ENCODE measurements at regions not wholly inside any gene's neighbourhood (a gene's known extent, or its start where the extent isn't known, plus 50 kb on each side); places are given as distances from the start of the nearest gene placed in this dataset.
A peak's percentile ranks its signal among the peaks of the same experiment; 100 is the strongest.

DNA sequence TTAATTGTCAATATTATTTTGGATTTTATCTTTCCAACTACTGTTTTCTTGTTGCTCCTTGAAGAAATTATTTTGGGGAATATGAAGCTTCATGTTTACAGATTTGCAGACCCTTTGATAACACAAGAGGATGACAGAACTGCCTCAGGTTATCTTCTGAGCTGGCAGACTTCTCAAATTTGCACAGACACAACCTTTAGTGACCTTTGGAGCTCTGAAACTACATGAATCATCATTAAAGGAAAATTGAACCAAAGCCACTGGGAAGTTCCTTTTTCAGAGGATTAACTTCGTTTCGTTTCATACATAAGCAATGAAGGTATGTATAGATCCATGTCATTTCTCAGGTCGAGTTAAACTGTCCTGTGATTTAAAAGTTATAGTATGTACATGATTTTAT is 85.9 kb downstream of the FBXO5 start:
- no peak overlapping the region for H3K4me3 ChIP-seq (ENCODE audit: low read depth, low read length, poor library complexity, severe bottlenecking)
- H3K9me3 ChIP-seq (ENCODE audit: low read depth, low read length, poor library complexity, severe bottlenecking) = no peaks in the 10 kb centered on the region
- no peaks in the 10 kb centered on the region for H3K36me3 ChIP-seq (ENCODE audit: insufficient read depth, low read length, poor library complexity, severe bottlenecking)
- BruUV-seq (replicated peaks) = no TSS peak
- CTCF ChIA-PET = no interaction called here
- H3K27ac ChIP-seq (ENCODE audit: low read depth, low read length, poor library complexity, severe bottlenecking) = no peak overlapping the region
- intact Hi-C loops (cut with micrococcal nuclease; ENCODE audit: unreplicated experiment) = loop anchor here (2.0 to 5.0 kb wide), 3 partner anchors 35 to 150 kb away; no protein-coding TSS in a partner anchor
- TF ChIP-seq, protein P1, sequence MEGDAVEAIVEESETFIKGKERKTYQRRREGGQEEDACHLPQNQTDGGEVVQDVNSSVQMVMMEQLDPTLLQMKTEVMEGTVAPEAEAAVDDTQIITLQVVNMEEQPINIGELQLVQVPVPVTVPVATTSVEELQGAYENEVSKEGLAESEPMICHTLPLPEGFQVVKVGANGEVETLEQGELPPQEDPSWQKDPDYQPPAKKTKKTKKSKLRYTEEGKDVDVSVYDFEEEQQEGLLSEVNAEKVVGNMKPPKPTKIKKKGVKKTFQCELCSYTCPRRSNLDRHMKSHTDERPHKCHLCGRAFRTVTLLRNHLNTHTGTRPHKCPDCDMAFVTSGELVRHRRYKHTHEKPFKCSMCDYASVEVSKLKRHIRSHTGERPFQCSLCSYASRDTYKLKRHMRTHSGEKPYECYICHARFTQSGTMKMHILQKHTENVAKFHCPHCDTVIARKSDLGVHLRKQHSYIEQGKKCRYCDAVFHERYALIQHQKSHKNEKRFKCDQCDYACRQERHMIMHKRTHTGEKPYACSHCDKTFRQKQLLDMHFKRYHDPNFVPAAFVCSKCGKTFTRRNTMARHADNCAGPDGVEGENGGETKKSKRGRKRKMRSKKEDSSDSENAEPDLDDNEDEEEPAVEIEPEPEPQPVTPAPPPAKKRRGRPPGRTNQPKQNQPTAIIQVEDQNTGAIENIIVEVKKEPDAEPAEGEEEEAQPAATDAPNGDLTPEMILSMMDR (conservative IDR thresholded peaks at IDR 0.05; ENCODE audit: low read depth, low read length) = no peak
- no peak for TF ChIP-seq EZH2 (IDR thresholded peaks at IDR 0.05; ENCODE audit: borderline replicate concordance, low read depth, low read length, poor library complexity, severe bottlenecking)
- POLR2A ChIA-PET (ENCODE audit: low non-redundant PET) = no interaction called here
- H3K4me1 ChIP-seq (ENCODE audit: insufficient read depth, low read length, poor library complexity, severe bottlenecking) = no peaks in the 10 kb centered on the region
- no peak for DNase-seq (ENCODE audit: low spot score)
- H3K27me3 ChIP-seq (replicated peaks; ENCODE audit: insufficient read depth, low read depth, low read length, poor library complexity) = peaks cover 38% of the 10 kb centered on the region

DNA sequence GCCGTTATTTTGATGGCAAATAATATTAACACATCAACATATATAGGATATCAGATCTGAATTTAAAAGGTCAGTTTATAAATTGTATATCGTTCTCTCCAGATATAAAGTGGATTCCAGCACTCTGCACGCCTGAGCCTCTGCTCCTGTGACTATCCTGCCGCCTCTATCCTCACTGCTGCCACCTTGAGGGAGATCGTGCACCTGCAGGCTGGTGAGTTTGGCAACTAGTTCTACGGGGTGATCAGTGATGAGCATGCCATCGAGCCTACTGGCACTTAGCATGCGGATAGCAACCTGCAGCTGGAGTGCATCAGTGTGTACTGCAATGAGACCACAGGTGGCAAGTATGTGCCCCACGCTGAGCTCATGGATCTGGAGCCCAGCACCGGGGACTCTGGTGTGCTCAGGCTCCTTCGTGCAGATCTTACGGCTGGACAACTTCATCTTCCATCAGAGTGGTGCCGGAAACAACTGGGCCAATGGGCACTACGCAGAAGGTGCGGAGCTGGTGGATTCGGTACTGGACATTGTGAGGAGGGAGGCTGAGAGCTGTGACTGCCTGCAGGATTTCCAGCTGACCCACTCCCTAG is 84.9 kb downstream of the FBXO5 start:
- TF ChIP-seq EZH2 (IDR thresholded peaks at IDR 0.05; ENCODE audit: borderline replicate concordance, low read depth, low read length, poor library complexity, severe bottlenecking) = no peak
- TF ChIP-seq, protein P1 (conservative IDR thresholded peaks at IDR 0.05; ENCODE audit: low read depth, low read length) = peak; percentile 90
- peak; percentile 77 for DNase-seq (ENCODE audit: low spot score)
- H3K4me1 ChIP-seq (ENCODE audit: insufficient read depth, low read length, poor library complexity, severe bottlenecking) = no peaks in the 10 kb centered on the region
- BruUV-seq (replicated peaks) = no TSS peak
- intact Hi-C loops (cut with micrococcal nuclease; ENCODE audit: unreplicated experiment) = loop anchor here (2.0 to 5.0 kb wide), 3 partner anchors 36 to 151 kb away; no protein-coding TSS in a partner anchor
- H3K4me3 ChIP-seq (ENCODE audit: low read depth, low read length, poor library complexity, severe bottlenecking) = no peak overlapping the region
- POLR2A ChIA-PET (ENCODE audit: low non-redundant PET) = no interaction called here
- H3K9me3 ChIP-seq (ENCODE audit: low read depth, low read length, poor library complexity, severe bottlenecking) = no peaks in the 10 kb centered on the region
- H3K27ac ChIP-seq (ENCODE audit: low read depth, low read length, poor library complexity, severe bottlenecking) = no peak overlapping the region
- CTCF ChIA-PET = no interaction called here
- H3K27me3 ChIP-seq (replicated peaks; ENCODE audit: insufficient read depth, low read depth, low read length, poor library complexity) = peaks cover 36% of the 10 kb centered on the region
- H3K36me3 ChIP-seq (ENCODE audit: insufficient read depth, low read length, poor library complexity, severe bottlenecking) = no peaks in the 10 kb centered on the region

DNA sequence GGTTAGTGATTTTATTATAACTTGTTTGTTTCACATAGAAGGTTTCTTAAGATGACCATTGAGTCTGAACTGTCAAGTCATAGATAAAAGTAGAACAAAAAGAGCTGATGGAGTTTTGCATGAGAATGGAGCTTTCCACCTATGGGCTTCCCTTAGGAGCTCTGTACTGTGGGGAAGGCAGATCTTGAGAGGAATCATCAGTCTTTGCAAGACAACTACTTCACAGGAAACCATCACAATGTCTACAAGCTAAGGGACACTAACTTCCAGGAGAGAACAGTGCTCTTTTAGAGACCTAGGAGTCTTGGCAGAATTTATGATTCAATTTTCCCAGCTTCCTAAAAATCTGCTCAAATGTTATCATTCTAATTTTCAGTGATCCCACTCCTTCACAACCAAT is 78.2 kb downstream of the FBXO5 start:
- Histone ChIP-seq H3K36me3 (ENCODE audit: insufficient read depth, low read length, poor library complexity, severe bottlenecking) (no peaks in the 10 kb centered on the region), H3K27ac (ENCODE audit: low read depth, low read length, poor library complexity, severe bottlenecking) (no peak overlapping the region), H3K4me1 (ENCODE audit: insufficient read depth, low read length, poor library complexity, severe bottlenecking) (no peaks in the 10 kb centered on the region), H3K27me3 (replicated peaks; ENCODE audit: insufficient read depth, low read depth, low read length, poor library complexity) (peaks cover 45% of the 10 kb centered on the region), H3K4me3 (ENCODE audit: low read depth, low read length, poor library complexity, severe bottlenecking) (no peak overlapping the region), H3K9me3 (ENCODE audit: low read depth, low read length, poor library complexity, severe bottlenecking) (no peaks in the 10 kb centered on the region)
- no TSS peak for BruUV-seq (replicated peaks)
- TF ChIP-seq, protein P1 (conservative IDR thresholded peaks at IDR 0.05; ENCODE audit: low read depth, low read length) = no peak
- TF ChIP-seq EZH2 (IDR thresholded peaks at IDR 0.05; ENCODE audit: borderline replicate concordance, low read depth, low read length, poor library complexity, severe bottlenecking) = no peak
- intact Hi-C loops (cut with micrococcal nuclease; ENCODE audit: unreplicated experiment) = no loop called here
- no peak for DNase-seq (ENCODE audit: low spot score)
- CTCF ChIA-PET = no interaction called here
- POLR2A ChIA-PET (ENCODE audit: low non-redundant PET) = no interaction called here
